PC-9 (cell line): ENCODE measurements at regions not wholly inside any gene's neighbourhood (a gene's known extent, or its start where the extent isn't known, plus 50 kb on each side); places are given as distances from the start of the nearest gene placed in this dataset.

Source experiments
- CTCF ChIP-seq: fragments of 200-600 bp; sonication (generic); conservative IDR thresholded peaks from 2 replicates; pipeline ENCODE4 v1.6.1; 2017; ENCODE audit warnings: mixed run types, antibody characterized with exemption, mild to moderate bottlenecking, moderate library complexity
- EZH2 ChIP-seq: fragments of 200-600 bp; sonication (generic); IDR thresholded peaks from 2 replicates; pipeline ENCODE4 v1.8.0; 2017; ENCODE audit warnings: antibody characterized with exemption, low read depth

GRCh38 chr3:10667901-10668476, 148.0 kb upstream of the SLC6A11 start:
- no peak for TF ChIP-seq CTCF
- no peak for TF ChIP-seq EZH2
